ENCODE measurements at regions not wholly inside any gene's neighbourhood (a gene's known extent, or its start where the extent isn't known, plus 50 kb on each side); places are given as distances from the start of the nearest gene placed in this dataset.
"Not testable (repeated sequence)": the region's sequence is repeated elsewhere in the genome, so short reads cannot be mapped to it uniquely, and the experiment has no call there.

DNA sequence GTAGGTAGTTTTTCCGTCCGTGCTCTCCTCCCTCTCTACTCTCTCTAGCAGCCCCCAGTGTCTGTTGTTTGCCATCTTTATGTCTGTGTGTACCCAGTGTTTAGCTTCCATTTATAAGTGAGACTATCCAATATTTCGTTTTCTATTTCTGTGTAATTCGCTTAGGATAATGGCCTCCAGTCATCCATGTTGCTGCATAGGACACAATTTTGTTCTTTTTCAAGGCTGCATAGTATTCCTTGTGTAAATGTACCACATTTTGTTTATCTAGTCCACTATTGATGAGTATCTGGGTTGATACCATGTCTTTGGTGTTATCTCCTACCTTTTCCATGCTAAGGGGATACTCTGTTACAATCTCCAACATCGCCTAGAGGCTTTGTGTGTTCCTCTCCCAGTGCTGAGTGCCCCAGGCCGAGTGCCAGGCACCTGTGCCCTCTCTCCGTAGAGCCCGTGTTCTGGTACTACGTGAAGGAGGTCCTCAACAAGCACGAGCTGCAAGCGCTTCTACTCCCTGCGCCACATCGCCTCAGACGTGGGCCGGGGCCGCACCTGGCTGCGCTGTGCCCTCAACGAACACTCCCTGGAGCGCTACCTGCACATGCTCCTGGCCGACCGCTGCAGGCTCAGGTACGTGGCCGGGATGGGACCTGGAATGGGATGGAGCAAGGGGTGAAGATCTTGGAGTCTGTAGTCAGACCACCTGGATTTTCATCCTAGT is 51.0 kb downstream of the NPIPB11 start:
- not testable (repeated sequence) for DNase-seq

- DNase-seq = not testable (repeated sequence)
Measured at GRCh38 chr16:29354449-29354848, 52.1 kb downstream of the NPIPB11 start.

DNA sequence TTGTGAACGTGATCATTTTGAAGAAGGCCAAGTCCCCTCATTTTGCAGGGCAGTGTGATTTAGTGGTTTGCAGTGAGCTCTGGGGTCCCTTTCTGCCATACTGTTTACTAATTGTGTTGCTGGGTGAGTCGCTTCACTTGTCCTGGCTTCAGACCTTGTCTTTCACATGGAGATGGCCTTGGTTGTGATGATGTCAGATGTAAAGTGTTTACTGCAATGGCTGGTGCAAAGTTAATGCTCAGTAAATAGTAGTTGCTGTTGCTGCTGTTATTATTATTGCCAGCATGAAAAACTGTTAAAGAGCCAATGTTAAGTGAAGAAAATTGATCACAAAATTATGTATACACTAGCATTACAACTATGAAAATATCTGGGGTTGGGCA is 53.9 kb downstream of the NPIPB11 start:
- DNase-seq = not testable (repeated sequence)

GRCh38 chr16:29351970-29352616 is 54.4 kb downstream of the NPIPB11 start:
- DNase-seq = not testable (repeated sequence)

GRCh38 chr16:29351271-29351969 is 55.1 kb downstream of the NPIPB11 start:
- DNase-seq = not testable (repeated sequence)

GRCh38 chr16:29349966-29350365 is 56.5 kb downstream of the NPIPB11 start:
- DNase-seq = not testable (repeated sequence)

GRCh38 chr16:29348748-29349147 is 57.8 kb downstream of the NPIPB11 start:
- DNase-seq = not testable (repeated sequence)

- not testable (repeated sequence) for DNase-seq
Measured at GRCh38 chr16:29348123-29348690, 58.3 kb downstream of the NPIPB11 start.

GRCh38 chr16:29346796-29347580 is 59.5 kb downstream of the NPIPB11 start:
- DNase-seq = peak; percentile 39

DNA sequence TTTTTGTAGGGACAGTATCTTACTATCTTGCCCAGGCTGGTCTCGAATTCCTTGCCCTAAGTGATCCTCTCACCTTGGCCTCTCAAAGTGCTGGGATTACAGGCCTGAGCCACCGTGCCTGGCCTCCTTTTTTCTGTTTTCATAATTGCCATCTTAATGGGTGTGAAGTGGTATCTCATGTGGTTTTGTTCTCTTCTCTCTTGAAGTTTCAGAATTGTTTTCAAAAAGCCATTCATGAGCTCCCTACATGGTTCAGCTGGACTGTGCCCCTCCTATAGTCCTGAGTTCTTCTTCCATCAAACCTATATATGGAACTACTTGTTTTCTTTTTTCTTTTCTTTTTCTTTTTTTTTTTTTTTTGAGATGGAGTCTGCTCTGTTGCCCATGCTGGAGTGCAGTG is 60.3 kb downstream of the NPIPB11 start:
- not testable (repeated sequence) for DNase-seq

GRCh38 chr16:29342937-29343336 is 63.6 kb downstream of the NPIPB11 start:
- not testable (repeated sequence) for DNase-seq

- not testable (repeated sequence) for DNase-seq
Measured at GRCh38 chr16:29340779-29341438, 65.6 kb downstream of the NPIPB11 start.

DNA sequence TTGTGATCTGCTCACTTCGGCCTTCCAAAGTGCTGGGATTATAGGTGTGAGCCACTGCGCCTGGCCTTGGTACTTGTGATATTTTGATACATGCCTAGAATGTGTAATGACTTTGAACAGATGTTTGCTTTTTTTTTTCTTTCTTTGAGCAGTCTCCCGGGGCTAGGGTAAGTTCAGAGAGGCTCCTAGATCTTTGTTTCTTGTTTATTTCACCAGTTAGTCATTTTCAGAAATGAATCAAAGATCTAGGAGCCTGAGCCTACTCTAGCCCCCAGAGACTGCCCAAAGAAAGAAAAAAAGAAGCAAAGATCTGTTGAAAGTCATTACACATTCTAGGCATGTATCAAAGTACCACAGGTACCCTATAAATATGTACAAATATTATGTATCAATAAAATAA is 66.3 kb downstream of the NPIPB11 start:
- not testable (repeated sequence) for DNase-seq

GRCh38 chr16:29338821-29339700 is 67.5 kb downstream of the NPIPB11 start:
- DNase-seq = peak; percentile 85

DNA sequence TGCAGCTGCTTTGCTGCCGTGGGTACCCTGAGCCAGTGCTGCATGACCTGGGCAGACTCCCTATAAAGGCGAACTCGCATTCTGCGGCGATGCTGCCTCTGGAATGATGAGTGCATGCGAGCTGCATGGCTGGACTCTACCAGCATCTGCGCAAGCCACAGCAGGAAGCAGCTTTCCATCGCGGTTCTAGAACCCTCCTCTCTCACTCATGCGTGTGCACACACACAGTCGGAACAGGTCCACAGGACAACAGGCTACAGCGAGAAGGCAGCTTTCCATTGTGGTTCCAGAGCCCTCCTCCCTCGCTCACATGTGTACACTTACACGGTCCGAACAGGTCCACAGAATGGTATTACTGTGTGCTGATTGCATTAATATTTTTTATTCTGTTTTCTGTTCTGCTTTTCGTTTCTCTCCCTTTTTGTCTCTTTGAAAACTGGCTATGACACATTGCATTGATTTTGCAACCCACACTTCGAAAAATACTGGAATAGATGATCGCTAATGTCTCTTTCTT is 69.1 kb downstream of the NPIPB11 start:
- DNase-seq = peak; percentile 37

DNA sequence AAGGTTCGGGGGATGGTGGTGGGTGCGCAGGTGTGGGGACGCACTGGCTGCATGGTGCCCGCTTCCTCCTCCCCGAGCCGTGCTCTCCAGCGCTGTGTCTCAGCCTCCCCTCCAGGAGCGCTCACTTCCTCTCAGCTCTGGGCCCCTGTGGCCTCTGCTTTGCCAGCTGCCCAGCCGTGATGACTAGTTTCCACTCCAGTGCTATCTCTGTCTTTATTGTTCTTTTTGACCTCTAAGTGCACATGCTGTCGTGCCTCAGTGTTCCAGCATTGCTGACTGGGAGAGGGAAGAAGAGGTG is 71.0 kb downstream of the NPIPB11 start:
- peak; percentile 41 for DNase-seq

GRCh38 chr16:29334776-29335548 is 71.5 kb downstream of the NPIPB11 start:
- DNase-seq = not testable (repeated sequence)

DNA sequence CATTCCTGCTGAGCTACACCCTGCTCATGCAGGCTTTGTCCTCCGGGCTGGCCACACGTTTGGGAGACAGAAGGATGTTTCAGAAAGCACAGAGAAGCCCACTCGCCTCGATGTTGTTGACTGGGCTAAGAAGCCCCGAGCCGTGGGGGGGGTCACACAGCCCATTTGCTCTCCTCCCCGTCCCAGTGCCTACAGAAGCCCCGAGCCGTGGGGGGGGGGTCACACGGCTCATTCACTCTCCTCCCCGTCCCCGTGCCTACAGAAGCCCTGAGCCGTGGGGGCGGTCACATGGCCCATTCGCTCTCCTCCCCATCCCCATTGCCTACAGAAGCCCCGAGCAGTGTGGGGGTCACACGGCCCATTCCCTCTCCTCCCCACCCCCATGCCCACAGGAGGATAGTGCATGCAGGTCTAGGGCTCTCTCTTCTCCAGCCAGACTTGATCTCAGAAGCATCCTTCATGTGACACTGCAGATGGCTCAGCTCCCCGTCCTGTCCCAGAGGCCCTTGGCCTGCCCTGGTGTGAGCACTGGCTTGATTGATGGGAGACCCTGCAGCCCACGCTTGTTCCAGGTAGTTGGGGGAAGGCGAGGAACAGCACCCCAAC is 72.9 kb downstream of the NPIPB11 start:
- DNase-seq = not testable (repeated sequence)

DNA sequence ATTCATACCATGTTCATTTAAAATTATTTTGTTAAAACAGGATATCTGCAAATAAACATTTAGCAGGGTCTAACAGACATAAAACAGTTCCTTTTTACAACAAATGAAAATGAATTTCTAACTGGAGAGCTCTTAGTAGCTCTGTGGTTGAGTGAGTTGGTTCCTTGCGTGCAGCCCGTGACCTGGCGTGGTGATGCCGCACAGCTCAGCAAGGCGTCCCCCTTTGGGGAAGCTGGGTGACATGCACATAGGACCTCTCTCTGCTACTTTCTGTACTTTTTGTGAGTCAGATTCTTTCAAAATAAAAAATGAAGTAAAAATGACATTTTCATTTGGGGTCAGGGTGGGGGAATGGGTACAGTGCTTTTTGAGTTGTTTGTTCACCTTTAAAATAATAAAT is 75.9 kb downstream of the NPIPB11 start:
- DNase-seq = not testable (repeated sequence)

DNA sequence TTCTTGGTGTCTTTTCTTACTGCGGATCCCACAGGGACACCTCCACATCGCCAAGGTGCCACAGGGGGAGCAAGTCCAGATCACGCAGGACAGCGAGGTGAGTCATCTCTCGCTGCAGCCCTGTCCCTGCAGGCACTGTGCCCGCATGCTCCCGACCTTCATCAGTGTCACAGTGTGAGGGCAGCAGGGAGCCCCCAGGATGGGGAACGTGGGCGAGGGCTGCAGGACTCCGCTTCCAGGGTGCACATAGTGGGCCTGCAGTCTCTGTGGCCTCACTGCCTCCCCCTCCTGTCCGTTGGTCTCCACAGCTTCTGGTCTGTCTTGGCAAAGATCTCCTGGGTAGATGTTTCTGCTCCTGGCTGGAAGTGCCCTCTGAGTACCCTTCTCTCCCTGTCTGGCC is 78.0 kb downstream of the NPIPB11 start:
- DNase-seq = not testable (repeated sequence)
